Mesodermal cell (in vitro differentiated cells): ENCODE measurements at regions not wholly inside any gene's neighbourhood (a gene's known extent, or its start where the extent isn't known, plus 50 kb on each side); places are given as distances from the start of the nearest gene placed in this dataset.

Experiments used
- H3K27ac ChIP-seq: 2 replicates; pipeline ENCODE4 v1.7.0; 2013; ENCODE audit warnings: mild to moderate bottlenecking, low read depth, low read length, moderate library complexity; ENCODE audit not compliant: severe bottlenecking
- H3K36me3 ChIP-seq: 2 replicates; pipeline ENCODE4 v1.7.1; 2013; ENCODE audit warnings: mild to moderate bottlenecking, low read length, moderate library complexity; ENCODE audit not compliant: control insufficient read depth, insufficient read depth
- H3K4me1 ChIP-seq: one replicate; pipeline ENCODE4 v1.7.1; 2013; ENCODE audit warnings: mild to moderate bottlenecking, low read length; ENCODE audit not compliant: insufficient read depth, control insufficient read depth, poor library complexity, severe bottlenecking
- H3K4me3 ChIP-seq: 2 replicates; pipeline ENCODE4 v1.7.0; 2013; ENCODE audit warnings: low read length, control low read depth, mild to moderate bottlenecking; ENCODE audit not compliant: insufficient read depth, poor library complexity, severe bottlenecking; ENCODE audit errors: extremely low read depth
- H3K9me3 ChIP-seq: 2 replicates; pipeline ENCODE4 v1.7.1; 2013; ENCODE audit warnings: mild to moderate bottlenecking, low read length, moderate library complexity; ENCODE audit not compliant: control insufficient read depth
- WGBS, 2 experiments: methylation state at CpG; one replicate each; pipeline ENCODE4 v1.1.5; 2013; ENCODE audit warnings: missing lambda C conversion rate in 2 of 2; ENCODE audit not compliant: insufficient coverage in 2 of 2; 5-methylcytosine and 5-hydroxymethylcytosine counted together

- no peaks in the 10 kb centered on the region for H3K36me3 ChIP-seq
- H3K4me1 ChIP-seq: peaks cover 4% of the 10 kb centered on the region
- no peak overlapping the region for H3K4me3 ChIP-seq
- H3K27ac ChIP-seq: no peak overlapping the region
- WGBS, 2 experiments: no CpG with 5 or more reads among the region's 1 CpG
- H3K9me3 ChIP-seq: no peaks in the 10 kb centered on the region
These were observed 352.0 kb downstream of the PLPP3 start for GRCh38 chr1:56227401-56227800.

- 100% methylated on average over 1 of the region's 1 CpG; no CpG with 5 or more reads in 1 of the 2 experiments for WGBS, 2 experiments
- H3K4me1 ChIP-seq: peaks cover 4% of the 10 kb centered on the region
- H3K9me3 ChIP-seq: no peaks in the 10 kb centered on the region
- no peak overlapping the region for H3K27ac ChIP-seq
- no peaks in the 10 kb centered on the region for H3K36me3 ChIP-seq
- no peak overlapping the region for H3K4me3 ChIP-seq
These were observed 353.2 kb downstream of the PLPP3 start for GRCh38 chr1:56225964-56226815.

GRCh38 chr1:56223968-56224367 is 355.4 kb downstream of the PLPP3 start:
- H3K4me3 ChIP-seq: no peak overlapping the region
- H3K27ac ChIP-seq: no peak overlapping the region
- no peaks in the 10 kb centered on the region for H3K9me3 ChIP-seq
- peaks cover under 1% of the 10 kb centered on the region for H3K4me1 ChIP-seq
- H3K36me3 ChIP-seq: no peaks in the 10 kb centered on the region
- 97 to 100% methylated on average over 1 to 2 of the region's 2 CpGs for WGBS, 2 experiments

GRCh38 chr1:56222914-56223540 is 356.3 kb downstream of the PLPP3 start:
- Histone ChIP-seq H3K4me3 (no peak overlapping the region), H3K27ac (no peak overlapping the region), H3K4me1 (no peaks in the 10 kb centered on the region), H3K36me3 (no peaks in the 10 kb centered on the region), H3K9me3 (no peaks in the 10 kb centered on the region)

GRCh38 chr1:56220021-56220420 is 359.3 kb downstream of the PLPP3 start:
- H3K27ac ChIP-seq: no peak overlapping the region
- H3K4me1 ChIP-seq: no peaks in the 10 kb centered on the region
- H3K4me3 ChIP-seq: no peak overlapping the region
- WGBS, 2 experiments: 100% methylated on average over 1 of the region's 4 CpGs
- no peaks in the 10 kb centered on the region for H3K36me3 ChIP-seq
- no peaks in the 10 kb centered on the region for H3K9me3 ChIP-seq

- Histone ChIP-seq H3K9me3 (no peaks in the 10 kb centered on the region), H3K4me1 (no peaks in the 10 kb centered on the region), H3K36me3 (no peaks in the 10 kb centered on the region), H3K4me3 (no peak overlapping the region), H3K27ac (no peak overlapping the region)
- WGBS, 2 experiments: 92% methylated on average over 2 of the region's 4 CpGs; no CpG with 5 or more reads in 1 of the 2 experiments
These were observed 361.3 kb downstream of the PLPP3 start for GRCh38 chr1:56218023-56218422.

GRCh38 chr1:56216218-56216617 is 363.1 kb downstream of the PLPP3 start:
- H3K4me3 ChIP-seq: no peak overlapping the region
- H3K9me3 ChIP-seq: no peaks in the 10 kb centered on the region
- H3K4me1 ChIP-seq: no peaks in the 10 kb centered on the region
- no peak overlapping the region for H3K27ac ChIP-seq
- 67 to 87% methylated on average over 1 to 3 of the region's 4 CpGs for WGBS, 2 experiments
- no peaks in the 10 kb centered on the region for H3K36me3 ChIP-seq

GRCh38 chr1:56215771-56216170 is 363.6 kb downstream of the PLPP3 start:
- H3K4me1 ChIP-seq: no peaks in the 10 kb centered on the region
- 90 to 100% methylated on average over 2 of the region's 4 CpGs for WGBS, 2 experiments
- no peak overlapping the region for H3K4me3 ChIP-seq
- no peak overlapping the region for H3K27ac ChIP-seq
- no peaks in the 10 kb centered on the region for H3K36me3 ChIP-seq
- H3K9me3 ChIP-seq: no peaks in the 10 kb centered on the region

- Histone ChIP-seq H3K27ac (no peak overlapping the region), H3K36me3 (no peaks in the 10 kb centered on the region), H3K9me3 (no peaks in the 10 kb centered on the region), H3K4me3 (no peak overlapping the region), H3K4me1 (no peaks in the 10 kb centered on the region)
- WGBS, 2 experiments: 91% methylated on average over 3 of the region's 3 CpGs
These were observed 364.3 kb downstream of the PLPP3 start for GRCh38 chr1:56215086-56215485.

GRCh38 chr1:56213068-56213467 is 366.3 kb downstream of the PLPP3 start:
- Histone ChIP-seq H3K4me3 (no peak overlapping the region), H3K4me1 (no peaks in the 10 kb centered on the region), H3K36me3 (no peaks in the 10 kb centered on the region), H3K9me3 (no peaks in the 10 kb centered on the region), H3K27ac (no peak overlapping the region)

- no peak overlapping the region for H3K27ac ChIP-seq
- no peaks in the 10 kb centered on the region for H3K4me1 ChIP-seq
- no peaks in the 10 kb centered on the region for H3K9me3 ChIP-seq
- no peaks in the 10 kb centered on the region for H3K36me3 ChIP-seq
- WGBS, 2 experiments: no CpG with 5 or more reads among the region's 2 CpGs
- no peak overlapping the region for H3K4me3 ChIP-seq
These were observed 367.2 kb downstream of the PLPP3 start for GRCh38 chr1:56212143-56212542.
